OCI-LY1 (cell line): ENCODE measurements at regions not wholly inside any gene's neighbourhood (a gene's known extent, or its start where the extent isn't known, plus 50 kb on each side); places are given as distances from the start of the nearest gene placed in this dataset.

Experiments
- H2AFZ ChIP-seq: fragments of 200-600 bp; sonication (generic), shearing (Covaris generic); 2 replicates; pipeline ENCODE4 v1.6.0; 2014; ENCODE audit warnings: antibody characterized with exemption, mild to moderate bottlenecking, low read length
- H3F3A ChIP-seq: fragments of 200-600 bp; sonication (generic), shearing (Covaris generic); 2 replicates; pipeline ENCODE4 v1.6.0; 2014; ENCODE audit warnings: mild to moderate bottlenecking, antibody characterized with exemption, low read length, moderate library complexity; ENCODE audit not compliant: insufficient read depth
- H3K27ac ChIP-seq: fragments of 200-600 bp; sonication (generic); 2 replicates; pipeline ENCODE4 v1.5.1; 2014; ENCODE audit warnings: low read length, mixed run types, mild to moderate bottlenecking, low read depth; ENCODE audit not compliant: poor library complexity, severe bottlenecking
- H3K27me3 ChIP-seq: fragments of 200-600 bp; sonication (generic); 2 replicates; pipeline ENCODE4 v1.6.0; 2014; ENCODE audit warnings: antibody characterized with exemption, mild to moderate bottlenecking, low read length, moderate library complexity; ENCODE audit not compliant: insufficient read depth
- H3K36me3 ChIP-seq: fragments of 200-600 bp; sonication (generic); 2 replicates; pipeline ENCODE4 v1.6.1; 2014; ENCODE audit warnings: mild to moderate bottlenecking, antibody characterized with exemption, low read length, moderate library complexity, mixed read lengths; ENCODE audit not compliant: insufficient read depth
- H3K4me1 ChIP-seq: fragments of 200-600 bp; sonication (generic); 2 replicates; pipeline ENCODE4 v1.5.1; 2014; ENCODE audit warnings: mild to moderate bottlenecking, low read length, moderate library complexity; ENCODE audit not compliant: insufficient read depth, severe bottlenecking
- H3K4me2 ChIP-seq: fragments of 200-600 bp; sonication (generic), shearing (Covaris generic); 2 replicates; pipeline ENCODE4 v1.6.1; 2014; ENCODE audit warnings: low read length
- H3K4me3 ChIP-seq: fragments of 200-600 bp; sonication (generic); 2 replicates; pipeline ENCODE4 v1.5.1; 2014; ENCODE audit warnings: low read length, low read depth, mild to moderate bottlenecking, mixed read lengths; ENCODE audit not compliant: poor library complexity, severe bottlenecking
- H3K79me2 ChIP-seq: fragments of 200-600 bp; shearing (Covaris generic); 2 replicates; pipeline ENCODE4 v1.6.1; 2016; ENCODE audit warnings: mixed run types, low read length, mixed read lengths; ENCODE audit not compliant: insufficient read depth
- H3K9ac ChIP-seq: fragments of 200-600 bp; sonication (generic), shearing (Covaris generic); 2 replicates; pipeline ENCODE4 v1.6.1; 2014; ENCODE audit warnings: mild to moderate bottlenecking, low read length, mixed read lengths
- H3K9me2 ChIP-seq: fragments of 200-600 bp; sonication (generic), shearing (Covaris generic); 2 replicates; pipeline ENCODE4 v1.6.1; 2014; ENCODE audit warnings: low read depth, mild to moderate bottlenecking, low read length, mixed read lengths
- H3K9me3 ChIP-seq: fragments of 200-600 bp; shearing (Covaris generic); 2 replicates; pipeline ENCODE4 v1.6.1; 2014; ENCODE audit warnings: low read length, mixed read lengths
- H4K20me1 ChIP-seq: fragments of 200-600 bp; sonication (generic), shearing (Covaris generic); 2 replicates; pipeline ENCODE4 v1.6.0; 2016; ENCODE audit warnings: mild to moderate bottlenecking, low read length; ENCODE audit not compliant: insufficient read depth
- CTCF ChIP-seq: fragments of 200-600 bp; sonication (generic), shearing (Covaris generic); IDR thresholded peaks from 2 replicates; pipeline ENCODE4 v1.5.1; 2017; ENCODE audit warnings: mild to moderate bottlenecking, antibody characterized with exemption, low read length, moderate library complexity, mixed read lengths
- EZH2 ChIP-seq: fragments of 200-600 bp; sonication (generic), shearing (Covaris generic); IDR thresholded peaks from 2 replicates; pipeline ENCODE4 v1.8.0; 2017; ENCODE audit warnings: borderline replicate concordance, mixed run types, mild to moderate bottlenecking, antibody characterized with exemption, low read length, moderate library complexity, mixed read lengths

GRCh38 chr13:76038920-76039716, 403.0 kb downstream of the LMO7 start:
- H3K4me3 ChIP-seq, result no peak overlapping the region
- H3K36me3 ChIP-seq, result no peaks in the 10 kb centered on the region

GRCh38 chr13:76036176-76036575, 400.0 kb downstream of the LMO7 start:
- H3K4me2 ChIP-seq, result no peak overlapping the region
- H3K4me3 ChIP-seq, result no peak overlapping the region
- H3K9ac ChIP-seq, result no peak overlapping the region
- H3F3A ChIP-seq, result no peaks in the 10 kb centered on the region
- no peaks in the 10 kb centered on the region for H3K27me3 ChIP-seq
- H2AFZ ChIP-seq, result no peak overlapping the region
- H4K20me1 ChIP-seq, result no peaks in the 10 kb centered on the region
- no peaks in the 10 kb centered on the region for H3K9me2 ChIP-seq
- H3K9me3 ChIP-seq, result no peaks in the 10 kb centered on the region
- no peak for TF ChIP-seq CTCF
- no peak for TF ChIP-seq EZH2
- H3K4me1 ChIP-seq, result no peaks in the 10 kb centered on the region
- H3K27ac ChIP-seq, result no peak overlapping the region
- H3K79me2 ChIP-seq, result no peaks in the 10 kb centered on the region
- H3K36me3 ChIP-seq, result no peaks in the 10 kb centered on the region

More at GRCh38 chr13:76038920-76039716, 403.0 kb downstream of the LMO7 start:
- no peak overlapping the region for H3K27ac ChIP-seq
- H2AFZ ChIP-seq, result no peak overlapping the region
- no peaks in the 10 kb centered on the region for H4K20me1 ChIP-seq
- no peak overlapping the region for H3K9ac ChIP-seq
- H3F3A ChIP-seq, result no peaks in the 10 kb centered on the region
- no peaks in the 10 kb centered on the region for H3K27me3 ChIP-seq
- TF ChIP-seq CTCF, result peak; percentile 9; the same call in 1 of the 2 replicates
- TF ChIP-seq EZH2, result no peak
- H3K79me2 ChIP-seq, result no peaks in the 10 kb centered on the region
- H3K9me3 ChIP-seq, result no peaks in the 10 kb centered on the region
- peaks cover 3% of the 10 kb centered on the region; the same call in 1 of the 2 replicates for H3K9me2 ChIP-seq
- no peak overlapping the region for H3K4me2 ChIP-seq
- no peaks in the 10 kb centered on the region for H3K4me1 ChIP-seq

- H3K4me2 ChIP-seq, result no peak overlapping the region
- TF ChIP-seq EZH2 (no peak), CTCF (no peak)
- no peaks in the 10 kb centered on the region for H3K9me2 ChIP-seq
- H3K4me1 ChIP-seq, result no peaks in the 10 kb centered on the region
- no peaks in the 10 kb centered on the region for H3K79me2 ChIP-seq
- no peaks in the 10 kb centered on the region for H3K27me3 ChIP-seq
- H3K4me3 ChIP-seq, result no peak overlapping the region
- no peak overlapping the region for H3K27ac ChIP-seq
- no peak overlapping the region for H2AFZ ChIP-seq
- no peaks in the 10 kb centered on the region for H3K36me3 ChIP-seq
- H3K9ac ChIP-seq, result no peak overlapping the region
- H3F3A ChIP-seq, result no peaks in the 10 kb centered on the region
- no peaks in the 10 kb centered on the region for H4K20me1 ChIP-seq
- no peaks in the 10 kb centered on the region for H3K9me3 ChIP-seq
These were observed 399.6 kb downstream of the LMO7 start for GRCh38 chr13:76035711-76036110.
